Neural crest cell (in vitro differentiated cells): ENCODE measurements at regions not wholly inside any gene's neighbourhood (a gene's known extent, or its start where the extent isn't known, plus 50 kb on each side); places are given as distances from the start of the nearest gene placed in this dataset.

Experiments
- DNase-seq: peaks from one replicate; pipeline ENCODE4 v3.0.0; 2021; ENCODE audit warnings: low read depth, mixed read lengths, low spot score
- H3K27ac Mint-ChIP-seq: one replicate; pipeline ENCODE4 v1.8.0; 2021; ENCODE audit warnings: mild to moderate bottlenecking, mixed read lengths; ENCODE audit not compliant: unreplicated experiment
- H3K27me3 Mint-ChIP-seq: 2 replicates; pipeline ENCODE4 v1.8.0; 2021; ENCODE audit warnings: low read depth, mild to moderate bottlenecking, mixed read lengths
- H3K36me3 Mint-ChIP-seq: 2 replicates; pipeline ENCODE4 v1.8.0; 2021; ENCODE audit warnings: low read depth, mild to moderate bottlenecking, mixed read lengths
- H3K4me1 Mint-ChIP-seq: 2 replicates; pipeline ENCODE4 v1.8.0; 2021; ENCODE audit warnings: mixed read lengths
- H3K4me3 Mint-ChIP-seq: one replicate; pipeline ENCODE4 v1.8.0; 2021; ENCODE audit warnings: mild to moderate bottlenecking, mixed read lengths
- H3K9me3 Mint-ChIP-seq: 2 replicates; pipeline ENCODE4 v1.8.0; 2021; ENCODE audit warnings: mixed read lengths
- TF ChIP-seq, protein P1 (sequence below): fragments of 200-600 bp; sonication (generic); conservative IDR thresholded peaks from 2 replicates; pipeline ENCODE4 v1.5.0; 2021; ENCODE audit warnings: antibody characterized with exemption, mild to moderate bottlenecking

DNA sequence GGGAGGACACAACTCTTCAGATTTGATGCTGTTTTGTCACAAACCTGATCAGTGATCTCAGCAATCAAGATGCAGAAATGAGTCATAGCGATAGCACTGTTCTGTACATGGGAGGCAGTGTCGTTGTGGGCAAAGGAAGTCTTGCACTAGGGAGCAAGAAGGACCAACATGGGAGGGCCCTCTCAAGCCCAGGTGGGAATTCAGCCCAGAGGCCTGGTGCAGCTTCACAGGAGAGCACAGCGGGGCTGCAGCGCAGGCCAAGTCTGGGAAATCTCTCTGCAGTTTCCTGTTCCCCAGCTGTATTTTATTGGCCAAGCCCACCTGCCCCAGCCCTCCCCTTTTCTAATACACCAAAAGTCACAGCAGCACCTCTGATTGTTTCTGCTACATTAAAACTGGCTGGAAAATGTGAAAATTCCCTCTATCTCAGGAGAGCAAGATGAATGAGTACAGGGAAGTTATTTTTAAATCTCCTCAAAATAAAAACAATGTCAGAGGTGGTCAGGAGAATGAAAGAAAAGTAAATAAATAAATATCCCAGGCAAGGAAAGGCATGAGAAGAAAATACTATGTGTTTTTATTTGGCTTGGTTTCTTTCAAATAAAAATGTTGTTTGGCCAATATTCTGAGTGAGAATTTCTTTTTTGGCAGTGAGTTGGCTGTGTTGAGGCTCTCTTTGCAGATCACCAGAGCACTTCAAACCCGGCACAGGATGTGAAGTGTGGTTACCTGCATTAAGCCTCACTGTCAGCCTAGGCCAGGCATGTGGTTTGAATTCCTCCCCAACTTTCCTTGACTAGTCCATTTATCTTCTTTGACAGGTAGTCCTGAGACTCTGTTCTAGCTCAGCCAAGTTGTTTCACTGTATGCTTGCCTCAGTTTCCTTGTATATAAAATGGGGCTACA, 422.1 kb downstream of the PLPP3 start:
- no peak for DNase-seq
- TF ChIP-seq, protein P1, sequence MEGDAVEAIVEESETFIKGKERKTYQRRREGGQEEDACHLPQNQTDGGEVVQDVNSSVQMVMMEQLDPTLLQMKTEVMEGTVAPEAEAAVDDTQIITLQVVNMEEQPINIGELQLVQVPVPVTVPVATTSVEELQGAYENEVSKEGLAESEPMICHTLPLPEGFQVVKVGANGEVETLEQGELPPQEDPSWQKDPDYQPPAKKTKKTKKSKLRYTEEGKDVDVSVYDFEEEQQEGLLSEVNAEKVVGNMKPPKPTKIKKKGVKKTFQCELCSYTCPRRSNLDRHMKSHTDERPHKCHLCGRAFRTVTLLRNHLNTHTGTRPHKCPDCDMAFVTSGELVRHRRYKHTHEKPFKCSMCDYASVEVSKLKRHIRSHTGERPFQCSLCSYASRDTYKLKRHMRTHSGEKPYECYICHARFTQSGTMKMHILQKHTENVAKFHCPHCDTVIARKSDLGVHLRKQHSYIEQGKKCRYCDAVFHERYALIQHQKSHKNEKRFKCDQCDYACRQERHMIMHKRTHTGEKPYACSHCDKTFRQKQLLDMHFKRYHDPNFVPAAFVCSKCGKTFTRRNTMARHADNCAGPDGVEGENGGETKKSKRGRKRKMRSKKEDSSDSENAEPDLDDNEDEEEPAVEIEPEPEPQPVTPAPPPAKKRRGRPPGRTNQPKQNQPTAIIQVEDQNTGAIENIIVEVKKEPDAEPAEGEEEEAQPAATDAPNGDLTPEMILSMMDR: no peak
- Mint-ChIP-seq H3K9me3 (no peaks in the 10 kb centered on the region), H3K36me3 (no peaks in the 10 kb centered on the region), H3K27me3 (no peaks in the 10 kb centered on the region), H3K27ac (no peak overlapping the region), H3K4me3 (no peak overlapping the region), H3K4me1 (peaks cover 5% of the 10 kb centered on the region)

DNA sequence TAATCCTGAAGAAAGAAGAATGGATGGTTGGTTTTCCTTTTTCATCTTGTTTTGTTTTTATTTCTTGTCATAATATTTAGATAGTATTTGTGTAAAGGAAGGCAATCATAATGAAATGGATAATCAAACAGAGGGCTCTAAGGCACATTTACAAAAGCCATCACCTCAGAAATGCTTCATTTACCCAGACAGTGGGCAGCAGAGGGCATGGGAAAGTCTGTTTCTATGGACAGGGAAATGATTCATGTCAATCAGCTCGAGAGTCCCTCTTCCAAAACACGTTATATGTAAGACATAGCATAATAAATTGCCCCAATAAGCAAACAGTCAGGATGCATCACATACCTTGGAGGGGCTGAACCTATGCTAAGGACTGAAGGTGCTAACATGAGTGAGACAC, 426.1 kb downstream of the PLPP3 start:
- Mint-ChIP-seq H3K9me3 (peaks cover 6% of the 10 kb centered on the region), H3K36me3 (no peaks in the 10 kb centered on the region), H3K4me3 (no peak overlapping the region), H3K27ac (no peak overlapping the region), H3K27me3 (no peaks in the 10 kb centered on the region), H3K4me1 (peaks cover 5% of the 10 kb centered on the region)
- no peak for DNase-seq
- TF ChIP-seq, protein P1: no peak

DNA sequence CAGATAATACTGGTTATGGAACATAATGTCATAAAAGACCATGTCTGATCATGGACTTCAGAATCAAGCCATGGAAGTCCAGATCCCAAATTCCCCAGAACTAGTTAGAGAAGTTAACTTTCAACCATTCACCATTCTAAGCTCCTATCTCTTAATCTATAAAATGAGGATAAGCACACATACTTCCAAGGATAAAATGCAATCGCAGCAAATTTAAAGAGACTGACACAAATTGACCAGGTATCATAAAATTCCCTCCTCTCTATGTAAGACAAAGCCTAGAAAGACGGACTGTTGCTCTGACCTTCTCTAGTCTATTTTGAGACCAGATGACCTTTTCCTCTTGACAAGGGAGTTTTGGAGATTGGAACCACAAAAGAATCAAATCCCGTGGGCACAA, 426.7 kb downstream of the PLPP3 start:
- Mint-ChIP-seq H3K4me1 (peaks cover 5% of the 10 kb centered on the region), H3K36me3 (no peaks in the 10 kb centered on the region), H3K27me3 (no peaks in the 10 kb centered on the region), H3K9me3 (peaks cover 6% of the 10 kb centered on the region), H3K4me3 (no peak overlapping the region), H3K27ac (no peak overlapping the region)
- DNase-seq: no peak
- TF ChIP-seq, protein P1: no peak

DNA sequence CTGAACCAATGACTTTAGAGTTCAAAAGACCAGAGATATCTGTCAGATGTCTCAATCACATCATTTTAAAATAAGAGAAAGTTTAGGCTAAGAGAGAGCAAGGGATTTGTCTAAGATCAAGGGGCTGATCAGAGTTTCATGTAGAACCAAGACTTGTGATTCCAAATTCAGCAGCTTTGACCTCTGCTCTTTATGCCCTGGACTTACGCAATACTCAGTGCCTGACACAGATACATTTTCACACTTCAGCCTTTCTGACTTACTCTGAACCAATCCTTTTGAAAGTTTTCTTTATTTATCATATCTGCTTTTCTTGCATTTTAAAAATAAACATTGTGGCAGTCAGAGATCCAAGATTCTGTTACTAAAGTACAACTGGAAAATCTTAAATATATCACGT, 428.0 kb downstream of the PLPP3 start:
- Mint-ChIP-seq H3K36me3 (no peaks in the 10 kb centered on the region), H3K4me1 (peaks cover 5% of the 10 kb centered on the region)
- TF ChIP-seq, protein P1: no peak

DNA sequence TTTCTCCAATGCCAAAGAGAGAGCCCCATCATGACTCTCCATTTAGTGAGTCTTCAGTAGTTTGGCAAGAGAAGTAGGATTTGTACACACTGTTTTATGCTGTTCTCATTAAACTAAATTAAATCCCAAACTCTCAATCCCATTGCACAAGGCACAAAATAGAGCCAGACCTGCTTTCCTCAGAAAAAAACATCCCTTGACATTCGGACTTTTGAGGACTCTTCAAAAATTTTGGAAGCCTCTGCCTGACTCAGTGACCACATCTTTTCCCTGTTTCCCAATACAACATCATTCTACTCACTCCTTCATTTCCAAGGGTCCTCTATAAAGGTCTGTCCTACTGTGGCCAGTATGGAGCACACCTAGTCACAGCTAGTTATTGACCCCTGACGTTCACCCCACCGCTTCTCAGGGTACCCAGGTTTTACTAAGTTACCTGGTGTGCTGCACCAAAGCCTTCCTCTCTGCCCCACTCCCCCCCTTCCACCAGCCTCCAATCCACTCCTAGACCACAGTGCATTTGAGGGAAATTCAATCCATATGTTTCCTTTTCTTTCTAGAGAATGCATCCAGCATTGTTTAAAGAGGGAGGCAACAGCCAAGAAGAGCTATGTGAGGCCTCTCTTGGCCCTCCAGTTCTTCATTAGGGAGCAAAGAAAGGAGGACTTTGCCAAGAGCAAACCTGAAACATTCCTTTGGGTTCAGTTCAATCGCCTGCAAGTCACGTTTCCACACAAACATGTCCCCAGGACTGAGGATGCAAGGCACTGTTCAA, 428.7 kb downstream of the PLPP3 start:
- no peaks in the 10 kb centered on the region for H3K27me3 Mint-ChIP-seq
- H3K9me3 Mint-ChIP-seq: peaks cover 6% of the 10 kb centered on the region
- no peak for DNase-seq
- peaks cover 5% of the 10 kb centered on the region for H3K4me1 Mint-ChIP-seq
- TF ChIP-seq, protein P1: no peak
- H3K27ac Mint-ChIP-seq: no peak overlapping the region
- H3K4me3 Mint-ChIP-seq: no peak overlapping the region
- H3K36me3 Mint-ChIP-seq: no peaks in the 10 kb centered on the region

More for the DNA sequence above, 428.0 kb downstream of the PLPP3 start:
- Mint-ChIP-seq H3K4me3 (no peak overlapping the region), H3K27ac (no peak overlapping the region), H3K27me3 (no peaks in the 10 kb centered on the region), H3K9me3 (peaks cover 6% of the 10 kb centered on the region)
- no peak for DNase-seq
